BE2C (cell line): ENCODE measurements at regions not wholly inside any gene's neighbourhood (a gene's known extent, or its start where the extent isn't known, plus 50 kb on each side); places are given as distances from the start of the nearest gene placed in this dataset.

Source experiments
- DNase-seq: peaks from one replicate; pipeline ENCODE4 v3.0.0-alpha.2; 2020
- H3K27me3 ChIP-seq: fragments of 250-450 bp; sonication (Bioruptor Pico); 2 replicates; pipeline ENCODE4 v1.5.1; 2020; ENCODE audit warnings: mild to moderate bottlenecking
- H3K36me3 ChIP-seq: fragments of 250-450 bp; sonication (Bioruptor Pico); 2 replicates; pipeline ENCODE4 v1.5.1; 2020; ENCODE audit warnings: mild to moderate bottlenecking
- H3K4me1 ChIP-seq: fragments of 250-450 bp; sonication (Bioruptor Pico); 2 replicates; pipeline ENCODE4 v1.5.1; 2020
- H3K4me3 ChIP-seq: 2 replicates; pipeline ENCODE4 v1.5.1; 2011; ENCODE audit warnings: low read depth, low read length
- H3K9me3 ChIP-seq: fragments of 250-450 bp; sonication (Bioruptor Pico); 2 replicates; pipeline ENCODE4 v1.5.1; 2020
- TF ChIP-seq, protein P1 (sequence below): IDR thresholded peaks from 2 replicates; pipeline ENCODE4 v1.5.1; 2012; ENCODE audit warnings: mild to moderate bottlenecking, low read depth, low read length

DNA sequence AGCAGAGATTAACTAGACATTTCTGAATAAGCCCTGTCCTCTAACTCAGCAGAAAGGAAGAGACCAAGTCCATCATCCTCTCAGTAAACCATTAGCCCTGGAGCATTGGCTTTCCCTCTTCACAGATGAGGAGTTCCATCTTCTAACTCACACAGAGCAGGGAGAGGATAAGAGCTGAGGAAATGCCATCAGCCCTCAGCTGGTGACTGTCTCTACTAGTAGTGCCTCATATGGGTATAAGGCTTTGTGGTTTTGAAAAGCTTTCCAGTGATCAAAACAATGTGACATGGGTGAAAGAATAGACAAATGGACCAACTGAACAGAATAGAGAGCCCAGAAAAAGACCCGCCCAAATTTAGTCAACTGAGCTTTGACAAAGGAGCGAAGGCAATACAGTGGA, 197.2 kb upstream of the NUDT4 start:
- DNase-seq: no peak
- TF ChIP-seq, protein P1, sequence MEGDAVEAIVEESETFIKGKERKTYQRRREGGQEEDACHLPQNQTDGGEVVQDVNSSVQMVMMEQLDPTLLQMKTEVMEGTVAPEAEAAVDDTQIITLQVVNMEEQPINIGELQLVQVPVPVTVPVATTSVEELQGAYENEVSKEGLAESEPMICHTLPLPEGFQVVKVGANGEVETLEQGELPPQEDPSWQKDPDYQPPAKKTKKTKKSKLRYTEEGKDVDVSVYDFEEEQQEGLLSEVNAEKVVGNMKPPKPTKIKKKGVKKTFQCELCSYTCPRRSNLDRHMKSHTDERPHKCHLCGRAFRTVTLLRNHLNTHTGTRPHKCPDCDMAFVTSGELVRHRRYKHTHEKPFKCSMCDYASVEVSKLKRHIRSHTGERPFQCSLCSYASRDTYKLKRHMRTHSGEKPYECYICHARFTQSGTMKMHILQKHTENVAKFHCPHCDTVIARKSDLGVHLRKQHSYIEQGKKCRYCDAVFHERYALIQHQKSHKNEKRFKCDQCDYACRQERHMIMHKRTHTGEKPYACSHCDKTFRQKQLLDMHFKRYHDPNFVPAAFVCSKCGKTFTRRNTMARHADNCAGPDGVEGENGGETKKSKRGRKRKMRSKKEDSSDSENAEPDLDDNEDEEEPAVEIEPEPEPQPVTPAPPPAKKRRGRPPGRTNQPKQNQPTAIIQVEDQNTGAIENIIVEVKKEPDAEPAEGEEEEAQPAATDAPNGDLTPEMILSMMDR: no peak
- Histone ChIP-seq H3K27me3 (no peaks in the 10 kb centered on the region), H3K9me3 (no peaks in the 10 kb centered on the region), H3K4me3 (no peak overlapping the region), H3K36me3 (no peaks in the 10 kb centered on the region), H3K4me1 (peaks cover 9% of the 10 kb centered on the region)

DNA sequence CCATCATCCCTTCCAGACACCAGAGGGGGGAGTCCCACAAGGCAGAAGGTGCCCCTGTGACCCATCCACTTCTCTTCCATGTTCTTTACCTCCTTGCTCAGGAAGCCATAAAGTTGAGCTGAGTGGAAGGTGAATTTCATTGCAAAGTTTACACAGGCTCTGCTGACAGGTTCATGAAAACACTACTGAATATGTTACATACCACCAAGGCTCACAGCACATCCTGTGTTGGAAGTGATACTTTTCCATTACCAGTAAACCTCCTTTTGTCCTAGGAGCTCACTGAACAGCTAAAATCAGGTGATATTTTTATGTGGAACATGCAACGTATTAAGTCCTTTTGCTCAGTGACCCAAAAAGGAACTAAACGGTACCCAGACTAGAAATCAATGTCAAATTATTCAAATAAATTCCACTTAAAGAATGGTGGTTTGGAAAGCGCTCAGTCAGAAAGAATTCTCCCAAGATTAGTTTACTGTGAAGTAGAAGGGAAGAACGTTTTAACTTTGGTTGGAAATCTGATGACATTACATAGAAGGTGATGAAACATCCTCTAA, 196.2 kb upstream of the NUDT4 start:
- TF ChIP-seq, protein P1: no peak

DNA sequence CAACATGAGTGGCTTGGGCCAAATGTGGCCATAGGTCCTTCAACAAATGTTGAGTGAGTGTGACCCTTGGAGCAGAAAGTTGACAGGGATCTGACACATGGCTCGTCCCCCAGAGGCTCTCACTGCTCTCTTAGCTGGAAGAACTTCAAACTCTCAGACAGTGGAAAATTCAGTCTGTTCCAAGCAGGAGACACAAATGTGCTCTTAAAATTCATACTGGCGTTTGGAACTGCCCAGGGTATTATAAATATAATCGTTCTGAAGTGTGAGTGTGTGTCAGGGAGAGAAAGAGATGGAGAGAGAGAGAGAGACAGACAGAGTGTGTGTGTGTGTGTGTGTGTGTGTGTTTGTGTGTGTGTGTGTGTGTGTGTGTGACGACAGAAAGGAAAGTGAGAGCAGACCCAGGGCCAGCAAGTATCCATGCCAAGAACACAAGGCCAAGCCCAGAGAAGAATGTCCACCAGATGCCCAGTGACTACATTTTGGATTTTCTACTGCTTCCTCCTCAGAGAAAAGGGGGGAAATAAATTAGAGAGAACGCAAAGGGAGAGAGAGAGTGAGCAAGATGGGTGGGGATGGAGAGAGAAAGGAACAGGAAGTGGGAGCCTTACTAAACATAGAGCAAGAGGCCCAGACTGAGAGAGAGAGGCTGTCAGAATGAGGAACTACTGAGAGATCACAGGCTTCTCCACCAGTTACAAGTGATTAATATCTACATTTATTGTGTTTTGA, 193.6 kb upstream of the NUDT4 start:
- H3K4me3 ChIP-seq: no peak overlapping the region
- TF ChIP-seq, protein P1: no peak
- H3K36me3 ChIP-seq: no peaks in the 10 kb centered on the region
- H3K9me3 ChIP-seq: no peaks in the 10 kb centered on the region
- no peak for DNase-seq
- H3K4me1 ChIP-seq: peaks cover 9% of the 10 kb centered on the region
- no peaks in the 10 kb centered on the region for H3K27me3 ChIP-seq

More for the DNA sequence above, 196.2 kb upstream of the NUDT4 start:
- Histone ChIP-seq H3K36me3 (no peaks in the 10 kb centered on the region), H3K27me3 (no peaks in the 10 kb centered on the region), H3K9me3 (no peaks in the 10 kb centered on the region), H3K4me3 (no peak overlapping the region), H3K4me1 (peaks cover 9% of the 10 kb centered on the region)
- DNase-seq: no peak

DNA sequence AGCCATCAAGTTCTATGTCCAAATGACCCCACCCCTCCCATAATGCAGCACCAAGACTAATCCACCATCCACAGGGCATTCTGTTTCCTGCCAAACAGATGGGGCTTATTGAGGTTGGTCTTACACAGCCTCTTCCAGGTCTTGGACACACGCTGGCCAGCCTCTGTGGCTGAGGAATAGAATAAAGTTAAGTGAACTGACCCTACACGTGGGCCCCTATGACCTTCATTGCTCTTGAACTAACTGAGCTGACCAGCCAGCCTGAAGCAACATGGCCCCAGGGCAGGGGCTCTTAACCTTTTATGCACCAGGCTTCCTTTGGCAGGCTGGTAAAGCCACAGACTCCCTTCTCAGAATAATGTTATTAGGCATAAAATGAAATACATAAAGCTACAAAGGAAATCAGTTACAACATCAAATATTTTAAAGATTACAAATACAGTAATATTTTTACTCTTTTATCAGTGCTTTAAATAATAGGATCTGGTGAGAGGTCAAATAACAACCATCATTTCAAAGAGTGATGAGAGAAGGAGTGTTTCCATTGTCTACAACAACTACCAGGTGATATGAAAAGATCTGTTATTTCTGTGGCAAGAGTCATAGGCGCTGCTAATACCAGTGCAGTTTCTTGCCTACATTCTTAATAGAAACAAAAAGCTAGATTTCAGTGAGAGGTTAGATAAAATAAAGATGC, 192.9 kb upstream of the NUDT4 start:
- H3K4me3 ChIP-seq: no peak overlapping the region
- H3K4me1 ChIP-seq: peaks cover 9% of the 10 kb centered on the region
- DNase-seq: peak; percentile 13
- H3K9me3 ChIP-seq: no peaks in the 10 kb centered on the region
- H3K36me3 ChIP-seq: no peaks in the 10 kb centered on the region
- TF ChIP-seq, protein P1: no peak
- H3K27me3 ChIP-seq: no peaks in the 10 kb centered on the region

DNA sequence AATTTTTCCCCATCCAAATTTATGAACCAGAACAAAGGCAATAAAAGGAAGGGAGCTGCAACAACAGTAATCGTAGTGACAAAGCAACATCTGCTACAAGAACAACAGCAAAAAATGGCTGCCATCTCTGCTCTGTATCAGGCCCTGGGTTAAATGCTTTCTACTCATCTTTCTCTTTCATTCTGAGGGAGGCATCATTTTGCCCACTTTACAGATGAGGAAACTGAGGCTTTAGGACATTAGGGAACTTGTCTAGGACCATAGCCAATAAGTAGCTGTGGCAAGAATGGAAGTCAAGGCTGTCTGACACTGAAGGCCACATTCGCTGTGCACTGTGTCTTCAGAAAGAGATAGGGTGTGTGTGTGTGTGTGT, 192.4 kb upstream of the NUDT4 start:
- H3K36me3 ChIP-seq: no peaks in the 10 kb centered on the region
- H3K9me3 ChIP-seq: no peaks in the 10 kb centered on the region
- no peak for DNase-seq
- no peaks in the 10 kb centered on the region for H3K27me3 ChIP-seq
- TF ChIP-seq, protein P1: no peak
- peaks cover 9% of the 10 kb centered on the region for H3K4me1 ChIP-seq
- no peak overlapping the region for H3K4me3 ChIP-seq

DNA sequence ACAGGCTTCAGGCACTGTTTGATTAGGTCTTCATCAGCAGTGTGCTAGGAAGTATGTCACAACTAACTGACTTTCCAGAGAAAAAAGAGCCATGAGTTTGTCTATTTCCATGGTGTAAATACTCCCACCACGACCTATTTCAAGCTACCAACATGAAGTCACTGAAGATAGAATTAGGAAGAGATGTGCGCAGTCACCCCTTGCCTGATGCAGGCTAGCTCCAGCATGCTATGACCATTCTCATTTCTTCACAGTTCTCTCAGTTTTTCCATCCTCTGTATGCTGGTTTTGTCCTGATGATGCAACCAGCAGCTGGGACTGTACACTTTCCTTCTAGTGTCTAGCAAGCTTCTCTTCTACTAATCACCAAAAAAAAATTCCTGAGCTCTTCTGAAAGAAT, 191.6 kb upstream of the NUDT4 start:
- no peak overlapping the region for H3K4me3 ChIP-seq
- H3K4me1 ChIP-seq: peaks cover 9% of the 10 kb centered on the region
- no peak for DNase-seq
- no peaks in the 10 kb centered on the region for H3K27me3 ChIP-seq
- TF ChIP-seq, protein P1: no peak
- no peaks in the 10 kb centered on the region for H3K9me3 ChIP-seq
- no peaks in the 10 kb centered on the region for H3K36me3 ChIP-seq
